HG03571 (cell line): ENCODE measurements at regions not wholly inside any gene's neighbourhood (a gene's known extent, or its start where the extent isn't known, plus 50 kb on each side); places are given as distances from the start of the nearest gene placed in this dataset.
"Not testable (repeated sequence)": the region's sequence is repeated elsewhere in the genome, so short reads cannot be mapped to it uniquely, and the experiment has no call there.

Experiments
- ATAC-seq: cut with Tn5 transposase; IDR thresholded peaks from one replicate; pipeline ENCODE4 v1.9.1; 2021; ENCODE audit not compliant: unreplicated experiment

GRCh38 chr14:59038746-59039145 is 149.7 kb upstream of the DAAM1 start:
- no peak for ATAC-seq

GRCh38 chr14:59041308-59041707 is 147.2 kb upstream of the DAAM1 start:
- ATAC-seq: no peak

GRCh38 chr14:59044707-59045106 is 143.8 kb upstream of the DAAM1 start:
- no peak for ATAC-seq

- ATAC-seq: no peak
Observed at GRCh38 chr14:59046746-59047145, 141.7 kb upstream of the DAAM1 start.

- no peak for ATAC-seq
Observed at GRCh38 chr14:59055006-59055405, 133.5 kb upstream of the DAAM1 start.

- ATAC-seq: peak; percentile 71
Observed at GRCh38 chr14:59055439-59056045, 132.9 kb upstream of the DAAM1 start.

- no peak for ATAC-seq
Observed at GRCh38 chr14:59057551-59057950, 130.9 kb upstream of the DAAM1 start.

- ATAC-seq: not testable (repeated sequence)
Observed at GRCh38 chr14:59058776-59059175, 129.7 kb upstream of the DAAM1 start.

GRCh38 chr14:59060841-59061240 is 127.6 kb upstream of the DAAM1 start:
- no peak for ATAC-seq

- ATAC-seq: no peak
Observed at GRCh38 chr14:59061292-59061691, 127.2 kb upstream of the DAAM1 start.

GRCh38 chr14:59063259-59063658 is 125.2 kb upstream of the DAAM1 start:
- ATAC-seq: no peak

- no peak for ATAC-seq
Observed at GRCh38 chr14:59067127-59067894, 121.2 kb upstream of the DAAM1 start.

GRCh38 chr14:59069163-59069854 is 119.2 kb upstream of the DAAM1 start:
- no peak for ATAC-seq

GRCh38 chr14:59075506-59075905 is 113.0 kb upstream of the DAAM1 start:
- ATAC-seq: no peak

GRCh38 chr14:59081720-59082119 is 106.7 kb upstream of the DAAM1 start:
- ATAC-seq: no peak

GRCh38 chr14:59085207-59085739 is 103.2 kb upstream of the DAAM1 start:
- no peak for ATAC-seq

- ATAC-seq: no peak
Observed at GRCh38 chr14:59086241-59086882, 102.1 kb upstream of the DAAM1 start.

GRCh38 chr14:59087240-59087639 is 101.2 kb upstream of the DAAM1 start:
- no peak for ATAC-seq

- no peak for ATAC-seq
Observed at GRCh38 chr14:59087711-59088110, 100.8 kb upstream of the DAAM1 start.

GRCh38 chr14:59090572-59090971 is 97.9 kb upstream of the DAAM1 start:
- no peak for ATAC-seq

- ATAC-seq: no peak
Observed at GRCh38 chr14:59091404-59091803, 97.1 kb upstream of the DAAM1 start.
